Vagina (tissue), 2 donors: ENCODE measurements at regions not wholly inside any gene's neighbourhood (a gene's known extent, or its start where the extent isn't known, plus 50 kb on each side); places are given as distances from the start of the nearest gene placed in this dataset.

Experiments used
- POLR2A ChIP-seq, 2 donors: fragments of 450-650 bp; IDR thresholded peaks; one replicate each; pipeline ENCODE4 v1.6.1; 2017; ENCODE audit warnings: antibody characterized with exemption in 2 of 2, mild to moderate bottlenecking in 2 of 2, moderate library complexity in 2 of 2
- POLR2AphosphoS5 ChIP-seq, 2 donors: sonication (generic); formaldehyde crosslinking; IDR thresholded peaks; one replicate each; pipeline ENCODE4 v1.9.0; 2017; ENCODE audit warnings: antibody characterized with exemption in 2 of 2, mild to moderate bottlenecking in 2 of 2, low read depth in 1 of 2; ENCODE audit not compliant: insufficient read depth in 1 of 2
- TF ChIP-seq, protein P1 (sequence below), 3 experiments: fragments of 450-650 bp in 2 of 3; fragments of 200-600 bp in 1 of 3; sonication (generic) in 1 of 3; IDR thresholded peaks; one replicate each; pipeline ENCODE4 v1.5.1; 2017 to 2019; ENCODE audit warnings: antibody characterized with exemption in 3 of 3, mild to moderate bottlenecking in 2 of 3, moderate library complexity in 2 of 3

DNA sequence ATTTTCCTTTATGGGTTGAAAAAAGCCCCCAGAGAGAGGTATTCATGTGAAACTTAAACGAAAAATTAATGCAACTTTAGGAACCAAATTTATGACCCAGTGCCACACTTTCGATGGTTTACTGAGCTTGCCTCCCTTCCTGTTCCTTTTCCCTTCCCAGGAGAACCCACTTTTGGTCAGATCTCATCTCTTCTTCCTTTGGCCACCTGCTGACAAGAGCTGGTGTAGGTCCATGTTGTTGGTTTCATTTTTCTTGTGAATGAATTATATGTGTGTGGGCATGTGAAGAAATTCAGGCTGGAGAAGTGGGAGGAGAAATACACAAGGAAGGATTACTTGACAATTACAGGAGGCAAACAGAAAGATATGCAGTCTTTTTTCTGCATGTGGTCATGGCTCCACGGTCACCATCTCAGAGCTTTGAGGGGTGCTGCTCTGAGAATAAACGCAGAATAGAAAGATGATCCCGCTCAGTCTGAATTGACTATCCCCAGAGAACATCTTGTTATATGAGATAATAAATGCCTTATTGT lies 111.3 kb upstream of the TCF4 start:
- TF ChIP-seq POLR2A (IDR thresholded peaks at IDR 0.05): no peak
- TF ChIP-seq, protein P1, sequence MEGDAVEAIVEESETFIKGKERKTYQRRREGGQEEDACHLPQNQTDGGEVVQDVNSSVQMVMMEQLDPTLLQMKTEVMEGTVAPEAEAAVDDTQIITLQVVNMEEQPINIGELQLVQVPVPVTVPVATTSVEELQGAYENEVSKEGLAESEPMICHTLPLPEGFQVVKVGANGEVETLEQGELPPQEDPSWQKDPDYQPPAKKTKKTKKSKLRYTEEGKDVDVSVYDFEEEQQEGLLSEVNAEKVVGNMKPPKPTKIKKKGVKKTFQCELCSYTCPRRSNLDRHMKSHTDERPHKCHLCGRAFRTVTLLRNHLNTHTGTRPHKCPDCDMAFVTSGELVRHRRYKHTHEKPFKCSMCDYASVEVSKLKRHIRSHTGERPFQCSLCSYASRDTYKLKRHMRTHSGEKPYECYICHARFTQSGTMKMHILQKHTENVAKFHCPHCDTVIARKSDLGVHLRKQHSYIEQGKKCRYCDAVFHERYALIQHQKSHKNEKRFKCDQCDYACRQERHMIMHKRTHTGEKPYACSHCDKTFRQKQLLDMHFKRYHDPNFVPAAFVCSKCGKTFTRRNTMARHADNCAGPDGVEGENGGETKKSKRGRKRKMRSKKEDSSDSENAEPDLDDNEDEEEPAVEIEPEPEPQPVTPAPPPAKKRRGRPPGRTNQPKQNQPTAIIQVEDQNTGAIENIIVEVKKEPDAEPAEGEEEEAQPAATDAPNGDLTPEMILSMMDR (IDR thresholded peaks at IDR 0.05): no peak
- TF ChIP-seq POLR2AphosphoS5 (IDR thresholded peaks at IDR 0.05; ENCODE audit: insufficient read depth in 1 of 2, low read depth in 1 of 2): no peak
